Right cardiac atrium (tissue), 5 donors: ENCODE measurements at regions not wholly inside any gene's neighbourhood (a gene's known extent, or its start where the extent isn't known, plus 50 kb on each side); places are given as distances from the start of the nearest gene placed in this dataset.

Experiments used
- ATAC-seq, 2 donors: fragments of 200-7000 bp; cut with Tn5 transposase; one replicate each; pipeline versions ENCODE4 v1.8.0 to v1.9.1; 2020; ENCODE audit warnings: moderate library complexity in 2 of 2, mild to moderate bottlenecking in 1 of 2
- DNase-seq, 3 donors: peaks; one replicate each; pipeline ENCODE4 v3.0.0-alpha.2; 2020
- H3K27ac ChIP-seq: one replicate; pipeline ENCODE4 v1.5.1; 2013; ENCODE audit warnings: mild to moderate bottlenecking, low read length, control low read depth, moderate library complexity
- H3K27me3 ChIP-seq: one replicate; pipeline ENCODE4 v1.6.1; 2013; ENCODE audit not compliant: control insufficient read depth, insufficient read depth
- H3K4me1 ChIP-seq: one replicate; pipeline ENCODE4 v1.6.1; 2013; ENCODE audit warnings: low read length; ENCODE audit not compliant: control insufficient read depth, insufficient read depth
- H3K4me3 ChIP-seq: one replicate; pipeline ENCODE4 v1.5.1; 2013; ENCODE audit warnings: low read length, control low read depth
- H3K9me3 ChIP-seq: one replicate; pipeline ENCODE4 v1.6.1; 2013; ENCODE audit warnings: low read length; ENCODE audit not compliant: control insufficient read depth
- WGBS: extraction: QIAGEN DNeasy Blood & Tissue Kit; methylation state at CpG from one replicate; pipeline ENCODE4 v1.1.7; 2013; 5-methylcytosine and 5-hydroxymethylcytosine counted together
- intact Hi-C, 4 donors: fragments of 100-400 bp; cut with DNase I; formaldehyde crosslinking; loops; one replicate each; pipeline versions ENCODE4 v1.11.0 to v1.14.0; 2022 to 2023
- donor health status: healthy with polysubstance abuse.
- donor health status: DM: no; HTN: yes; CAD: no.
- donor health status: DM: no; HTN: no; CAD: no.
- donor health status: DM: no; HTN: yes; CAD: no; lungs with severe emphysema.
- donor health status: DM: yes; HTN: yes; CAD: no.

DNA sequence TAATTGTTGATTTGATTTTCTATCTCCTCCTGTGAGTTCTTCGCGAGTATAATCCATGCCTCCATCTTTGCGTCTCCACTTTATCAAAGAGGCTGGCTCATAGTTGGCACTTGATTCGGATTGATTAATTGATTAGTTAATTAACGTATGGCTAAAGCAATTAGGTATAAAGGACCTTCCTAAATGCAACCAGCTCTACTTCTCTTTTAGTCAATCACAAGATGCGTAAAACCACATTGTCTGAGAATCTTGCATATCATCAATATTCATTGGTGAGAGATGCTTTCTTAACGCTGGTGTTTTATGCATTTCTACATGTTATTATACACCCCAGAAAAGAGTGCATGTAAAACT is 56.4 kb upstream of the NR2F2 start:
- DNase-seq (no peak), ATAC-seq (no peak)
- H3K27ac ChIP-seq = no peak overlapping the region
- WGBS = 71% methylated on average over 7 of the region's 7 CpGs
- no peaks in the 10 kb centered on the region for H3K27me3 ChIP-seq
- no peaks in the 10 kb centered on the region for H3K9me3 ChIP-seq
- intact Hi-C loops = no loop called here
- no peak overlapping the region for H3K4me3 ChIP-seq
- no peaks in the 10 kb centered on the region for H3K4me1 ChIP-seq

DNA sequence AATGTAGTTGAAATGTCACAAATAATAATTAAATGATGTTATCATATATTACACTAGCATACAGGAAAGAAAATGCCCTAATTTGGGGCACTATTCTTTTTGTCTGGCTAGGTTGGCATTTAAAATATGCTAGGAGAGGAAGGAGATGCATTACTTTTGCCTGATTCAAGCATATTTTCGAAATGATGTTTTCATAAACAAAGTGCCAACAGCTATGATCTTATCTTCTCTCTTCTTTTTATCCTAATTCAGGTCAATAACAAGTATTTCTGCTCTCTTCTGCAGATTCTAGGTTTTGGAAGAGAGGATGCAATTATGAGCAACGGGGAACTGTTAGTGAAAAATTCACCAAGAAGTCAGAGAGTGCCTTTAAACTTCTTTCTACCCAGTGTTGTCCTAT is 55.8 kb upstream of the NR2F2 start:
- H3K27me3 ChIP-seq = no peaks in the 10 kb centered on the region
- H3K27ac ChIP-seq = no peak overlapping the region
- intact Hi-C loops = loop anchor here in 1 of 4 donors (5.0 kb wide), 1 partner anchor 687 kb away; no protein-coding TSS in a partner anchor
- 84% methylated on average over 2 of the region's 2 CpGs for WGBS
- H3K4me1 ChIP-seq = no peaks in the 10 kb centered on the region
- DNase-seq = no peak
- ATAC-seq = no peak
- H3K9me3 ChIP-seq = no peaks in the 10 kb centered on the region
- H3K4me3 ChIP-seq = no peak overlapping the region

DNA sequence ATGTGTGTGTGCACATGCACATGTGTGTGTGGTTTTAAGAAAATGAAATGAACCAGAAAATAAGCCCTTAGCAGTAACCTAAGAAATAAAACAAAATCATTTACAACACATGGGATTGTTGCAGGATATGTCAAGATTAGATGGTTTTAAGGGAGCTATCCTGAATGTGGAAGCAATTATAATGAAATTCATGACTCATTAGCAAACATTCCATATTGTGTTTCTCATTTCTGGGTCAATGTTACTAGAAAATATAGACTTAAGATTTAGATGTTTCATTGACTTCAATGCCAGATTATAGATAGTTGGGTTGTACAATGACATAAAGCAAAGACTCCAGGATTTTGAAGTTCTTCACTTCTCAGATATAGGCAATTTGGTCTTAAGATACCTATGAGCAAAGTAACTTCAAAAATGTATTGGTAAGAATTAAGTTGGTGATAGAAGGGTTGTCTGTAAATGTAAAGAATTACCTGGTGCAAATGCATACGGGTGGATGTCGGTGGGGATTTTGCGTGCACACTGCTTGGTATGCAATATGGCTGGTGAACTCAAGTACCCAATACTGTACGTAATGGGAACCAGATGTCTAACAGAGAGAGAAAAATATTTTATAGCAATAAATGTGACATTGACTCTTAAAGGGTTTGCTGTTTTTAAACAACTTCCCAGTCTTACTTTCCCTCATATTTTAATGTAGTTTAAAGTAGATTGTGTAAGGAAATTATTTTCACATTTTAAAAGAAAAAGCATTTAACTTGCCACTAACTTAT is 53.9 kb upstream of the NR2F2 start:
- DNase-seq (no peak), ATAC-seq (no peak)
- Histone ChIP-seq H3K4me3 (no peak overlapping the region), H3K27ac (no peak overlapping the region), H3K27me3 (no peaks in the 10 kb centered on the region), H3K4me1 (no peaks in the 10 kb centered on the region), H3K9me3 (no peaks in the 10 kb centered on the region)
- WGBS = 93% methylated on average over 4 of the region's 4 CpGs
- intact Hi-C loops = loop anchor here in 1 of 4 donors (5.0 kb wide), 1 partner anchor 689 kb away; no protein-coding TSS in a partner anchor
